ENCODE measurements at regions not wholly inside any gene's neighbourhood (a gene's known extent, or its start where the extent isn't known, plus 50 kb on each side); places are given as distances from the start of the nearest gene placed in this dataset.
A peak's percentile ranks its signal among the peaks of the same experiment; 100 is the strongest.

DNA sequence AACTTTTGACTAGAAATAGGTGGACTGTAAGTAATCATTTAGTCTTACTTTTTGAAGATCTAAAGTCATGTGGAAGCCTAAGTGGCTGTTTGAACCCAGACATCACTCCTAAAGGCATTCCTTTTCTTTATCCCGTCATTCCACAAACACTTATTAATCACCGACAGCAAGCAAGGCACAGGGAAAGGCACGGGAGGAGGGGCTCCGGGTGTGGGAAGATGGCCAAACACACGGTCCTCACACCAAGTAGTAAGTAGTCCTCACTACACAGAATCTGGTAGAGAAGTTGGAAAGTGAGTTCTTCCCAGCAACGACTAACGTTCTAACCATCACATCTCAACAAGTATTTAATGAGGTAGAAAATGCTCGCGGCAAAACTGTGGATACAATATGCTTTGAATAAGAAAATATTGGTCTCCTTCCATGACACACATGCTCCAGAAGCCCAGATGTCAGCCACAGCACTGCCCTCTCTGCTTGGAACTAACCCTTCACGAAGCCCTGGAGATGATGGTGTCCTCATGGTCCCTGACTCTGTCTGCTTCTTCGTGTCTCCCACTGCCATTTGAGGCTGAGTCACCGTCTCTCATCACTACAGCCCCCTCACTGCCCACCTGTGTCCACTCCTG is 202.2 kb downstream of the OPA1 start:
- TF ChIP-seq, protein P1, sequence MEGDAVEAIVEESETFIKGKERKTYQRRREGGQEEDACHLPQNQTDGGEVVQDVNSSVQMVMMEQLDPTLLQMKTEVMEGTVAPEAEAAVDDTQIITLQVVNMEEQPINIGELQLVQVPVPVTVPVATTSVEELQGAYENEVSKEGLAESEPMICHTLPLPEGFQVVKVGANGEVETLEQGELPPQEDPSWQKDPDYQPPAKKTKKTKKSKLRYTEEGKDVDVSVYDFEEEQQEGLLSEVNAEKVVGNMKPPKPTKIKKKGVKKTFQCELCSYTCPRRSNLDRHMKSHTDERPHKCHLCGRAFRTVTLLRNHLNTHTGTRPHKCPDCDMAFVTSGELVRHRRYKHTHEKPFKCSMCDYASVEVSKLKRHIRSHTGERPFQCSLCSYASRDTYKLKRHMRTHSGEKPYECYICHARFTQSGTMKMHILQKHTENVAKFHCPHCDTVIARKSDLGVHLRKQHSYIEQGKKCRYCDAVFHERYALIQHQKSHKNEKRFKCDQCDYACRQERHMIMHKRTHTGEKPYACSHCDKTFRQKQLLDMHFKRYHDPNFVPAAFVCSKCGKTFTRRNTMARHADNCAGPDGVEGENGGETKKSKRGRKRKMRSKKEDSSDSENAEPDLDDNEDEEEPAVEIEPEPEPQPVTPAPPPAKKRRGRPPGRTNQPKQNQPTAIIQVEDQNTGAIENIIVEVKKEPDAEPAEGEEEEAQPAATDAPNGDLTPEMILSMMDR (IDR thresholded peaks at IDR 0.05; ENCODE audit: unreplicated experiment): no peak
- no peaks in the 10 kb centered on the region for H3K27me3 Mint-ChIP-seq (ENCODE audit: unreplicated experiment)
- H3K4me1 Mint-ChIP-seq (ENCODE audit: unreplicated experiment): peaks cover 64% of the 10 kb centered on the region
- H3K9me3 Mint-ChIP-seq (ENCODE audit: unreplicated experiment): no peaks in the 10 kb centered on the region
- DNase-seq (ENCODE audit: low spot score): no peak
- H3K27ac Mint-ChIP-seq (ENCODE audit: unreplicated experiment): no peak overlapping the region
- peaks cover 5% of the 10 kb centered on the region for H3K36me3 Mint-ChIP-seq (ENCODE audit: low read depth, unreplicated experiment)
- no peak overlapping the region for H3K4me3 Mint-ChIP-seq (ENCODE audit: unreplicated experiment)

- no peak overlapping the region for H3K27ac Mint-ChIP-seq (ENCODE audit: unreplicated experiment)
- peaks cover 5% of the 10 kb centered on the region for H3K36me3 Mint-ChIP-seq (ENCODE audit: low read depth, unreplicated experiment)
- no peaks in the 10 kb centered on the region for H3K9me3 Mint-ChIP-seq (ENCODE audit: unreplicated experiment)
- H3K4me1 Mint-ChIP-seq (ENCODE audit: unreplicated experiment): peaks cover 62% of the 10 kb centered on the region
- peak overlapping the region; percentile 33 for H3K4me3 Mint-ChIP-seq (ENCODE audit: unreplicated experiment)
- no peak for DNase-seq (ENCODE audit: low spot score)
- H3K27me3 Mint-ChIP-seq (ENCODE audit: unreplicated experiment): no peaks in the 10 kb centered on the region
- TF ChIP-seq, protein P1 (IDR thresholded peaks at IDR 0.05; ENCODE audit: unreplicated experiment): no peak
Observed at GRCh38 chr3:193796089-193796488, 203.1 kb downstream of the OPA1 start.

DNA sequence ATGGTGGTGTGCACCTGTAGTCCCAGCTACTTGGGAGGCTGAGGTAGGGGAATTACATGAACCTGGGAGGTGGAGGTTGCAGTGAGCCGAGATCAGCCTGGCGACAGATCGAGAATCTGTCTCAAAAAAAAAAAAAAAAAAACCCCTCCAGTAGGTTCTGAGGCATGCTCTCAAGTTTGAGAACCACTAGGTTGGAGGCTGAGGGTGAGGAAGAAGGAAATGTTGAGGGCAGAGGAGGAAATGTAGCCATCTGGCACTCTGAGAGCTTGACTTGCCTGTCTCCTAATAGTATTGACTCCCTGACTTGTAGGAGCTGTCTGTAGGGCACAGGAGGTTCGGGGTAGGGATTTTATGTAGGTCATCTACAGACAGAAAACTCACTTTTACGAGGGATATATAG is 204.6 kb downstream of the OPA1 start:
- no peak for DNase-seq (ENCODE audit: low spot score)

GRCh38 chr3:193798051-193798450 is 205.0 kb downstream of the OPA1 start:
- Mint-ChIP-seq H3K36me3 (ENCODE audit: low read depth, unreplicated experiment) (peaks cover 5% of the 10 kb centered on the region), H3K4me3 (ENCODE audit: unreplicated experiment) (no peak overlapping the region), H3K27ac (ENCODE audit: unreplicated experiment) (no peak overlapping the region), H3K4me1 (ENCODE audit: unreplicated experiment) (peaks cover 49% of the 10 kb centered on the region), H3K27me3 (ENCODE audit: unreplicated experiment) (no peaks in the 10 kb centered on the region), H3K9me3 (ENCODE audit: unreplicated experiment) (no peaks in the 10 kb centered on the region)
- DNase-seq (ENCODE audit: low spot score): no peak
- TF ChIP-seq, protein P1 (IDR thresholded peaks at IDR 0.05; ENCODE audit: unreplicated experiment): no peak

More for the DNA sequence above, 204.6 kb downstream of the OPA1 start:
- no peaks in the 10 kb centered on the region for H3K27me3 Mint-ChIP-seq (ENCODE audit: unreplicated experiment)
- no peak overlapping the region for H3K27ac Mint-ChIP-seq (ENCODE audit: unreplicated experiment)
- H3K4me3 Mint-ChIP-seq (ENCODE audit: unreplicated experiment): no peak overlapping the region
- H3K36me3 Mint-ChIP-seq (ENCODE audit: low read depth, unreplicated experiment): peaks cover 5% of the 10 kb centered on the region
- H3K9me3 Mint-ChIP-seq (ENCODE audit: unreplicated experiment): no peaks in the 10 kb centered on the region
- H3K4me1 Mint-ChIP-seq (ENCODE audit: unreplicated experiment): peaks cover 52% of the 10 kb centered on the region
- TF ChIP-seq, protein P1 (IDR thresholded peaks at IDR 0.05; ENCODE audit: unreplicated experiment): no peak

DNA sequence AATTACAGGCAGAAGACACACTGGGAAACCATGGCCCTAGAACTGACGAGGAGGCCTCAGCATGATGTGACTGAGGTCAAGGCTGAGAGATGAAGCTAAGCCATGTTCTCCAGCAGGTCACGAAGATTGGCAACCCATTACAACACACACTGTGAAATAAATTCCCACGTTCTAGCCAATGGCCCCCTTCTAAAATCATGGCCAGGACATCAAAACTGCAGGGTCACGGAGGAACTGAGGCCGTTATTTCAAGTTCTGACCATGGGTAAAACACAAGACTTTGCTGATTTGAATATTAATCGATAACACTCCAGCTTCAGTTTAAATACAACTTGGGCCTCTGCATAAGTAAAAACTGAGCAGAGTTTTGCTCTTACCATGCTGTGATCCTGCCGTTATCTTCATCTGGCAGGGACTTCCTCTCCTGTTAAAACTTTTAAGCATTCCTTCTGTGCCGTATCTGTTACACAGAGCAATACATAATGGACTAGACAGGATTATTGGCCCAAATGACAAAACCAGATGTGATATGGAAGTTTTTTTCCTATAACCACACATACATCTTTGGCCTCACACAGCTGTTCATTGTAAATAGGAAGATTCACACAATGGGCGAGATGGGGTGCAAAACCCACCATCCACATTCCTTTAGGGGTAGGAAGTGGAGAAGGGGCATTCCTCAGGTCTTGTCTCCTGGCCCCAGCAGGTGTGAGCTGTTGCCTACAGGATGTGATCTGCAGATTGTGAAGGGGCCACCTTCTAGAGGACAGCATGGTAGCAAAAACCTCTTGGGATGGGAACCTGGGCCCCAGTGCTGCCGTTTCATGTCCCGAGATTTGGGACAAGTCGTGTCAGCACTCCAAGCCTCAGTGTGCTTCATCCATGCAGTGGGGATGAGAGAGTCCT is 207.4 kb downstream of the OPA1 start:
- Mint-ChIP-seq H3K27ac (ENCODE audit: unreplicated experiment) (no peak overlapping the region), H3K9me3 (ENCODE audit: unreplicated experiment) (no peaks in the 10 kb centered on the region), H3K27me3 (ENCODE audit: unreplicated experiment) (no peaks in the 10 kb centered on the region), H3K4me3 (ENCODE audit: unreplicated experiment) (no peak overlapping the region), H3K4me1 (ENCODE audit: unreplicated experiment) (peaks cover 30% of the 10 kb centered on the region), H3K36me3 (ENCODE audit: low read depth, unreplicated experiment) (peaks cover 5% of the 10 kb centered on the region)
- DNase-seq (ENCODE audit: low spot score): no peak
- TF ChIP-seq, protein P1 (IDR thresholded peaks at IDR 0.05; ENCODE audit: unreplicated experiment): no peak

All from endothelial cell (in vitro differentiated cells).